HEK293T (cell line): ENCODE measurements at regions not wholly inside any gene's neighbourhood (a gene's known extent, or its start where the extent isn't known, plus 50 kb on each side); places are given as distances from the start of the nearest gene placed in this dataset.

Source experiments
- ARNT ChIP-seq: fragments of 450-650 bp; IDR thresholded peaks from 2 replicates; pipeline ENCODE4 v1.6.1; 2017; ENCODE audit warnings: mild to moderate bottlenecking
- BHLHE40 ChIP-seq: fragments of 450-650 bp; IDR thresholded peaks from 2 replicates; pipeline ENCODE4 v1.6.1; 2016; ENCODE audit warnings: mild to moderate bottlenecking, moderate library complexity, borderline replicate concordance
- CTBP1 ChIP-seq: fragments of 450-650 bp; IDR thresholded peaks from 2 replicates; pipeline ENCODE4 v1.6.1; 2016; ENCODE audit warnings: borderline replicate concordance
- ELF4 ChIP-seq: fragments of 450-650 bp; IDR thresholded peaks from 2 replicates; pipeline ENCODE4 v1.6.1; 2017; ENCODE audit warnings: antibody characterized with exemption
- FOXK2 ChIP-seq: fragments of 450-650 bp; IDR thresholded peaks from 2 replicates; pipeline ENCODE4 v1.6.1; 2016; ENCODE audit warnings: mild to moderate bottlenecking
- FOXM1 ChIP-seq: fragments of 450-650 bp; IDR thresholded peaks from 2 replicates; pipeline ENCODE4 v1.6.1; 2017; ENCODE audit warnings: mild to moderate bottlenecking, borderline replicate concordance
- HDGF ChIP-seq: fragments of 450-650 bp; IDR thresholded peaks from 2 replicates; pipeline ENCODE4 v1.6.1; 2017; ENCODE audit warnings: antibody characterized with exemption, borderline replicate concordance
- LEF1 ChIP-seq: fragments of 450-650 bp; IDR thresholded peaks from 2 replicates; pipeline ENCODE4 v1.6.1; 2017; ENCODE audit warnings: mild to moderate bottlenecking, borderline replicate concordance
- NFRKB ChIP-seq: fragments of 450-650 bp; IDR thresholded peaks from 2 replicates; pipeline ENCODE4 v1.6.1; 2016; ENCODE audit warnings: mild to moderate bottlenecking, moderate library complexity
- PKNOX1 ChIP-seq: fragments of 450-650 bp; IDR thresholded peaks from 2 replicates; pipeline ENCODE4 v1.6.1; 2016
- SP1 ChIP-seq: fragments of 450-650 bp; IDR thresholded peaks from 2 replicates; pipeline ENCODE4 v1.6.1; 2017
- SUZ12 ChIP-seq: fragments of 450-650 bp; IDR thresholded peaks from 2 replicates; pipeline ENCODE4 v1.6.1; 2016; ENCODE audit warnings: mild to moderate bottlenecking
- TARDBP ChIP-seq: fragments of 450-650 bp; IDR thresholded peaks from 2 replicates; pipeline ENCODE4 v1.6.1; 2016
- ZNF384 ChIP-seq: fragments of 450-650 bp; IDR thresholded peaks from 2 replicates; pipeline ENCODE4 v1.6.1; 2016

DNA sequence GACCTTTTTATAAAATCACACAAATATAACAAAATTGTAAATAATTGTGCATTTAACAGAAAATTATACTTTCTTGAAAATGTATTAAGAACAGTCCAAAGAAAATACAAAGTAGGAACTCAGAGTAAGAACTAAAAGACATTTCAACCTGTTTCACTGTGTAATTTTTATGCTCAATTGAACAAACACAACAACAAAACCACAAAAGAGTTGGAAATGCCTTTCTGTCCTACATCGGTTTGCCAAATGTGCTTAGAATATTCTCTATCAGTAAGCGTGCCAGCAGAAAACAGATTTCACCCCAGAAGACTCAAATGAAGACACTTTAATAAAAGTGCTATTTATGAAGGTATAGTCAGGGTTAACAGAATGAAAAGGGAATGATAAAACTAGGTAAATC lies 592.1 kb downstream of the PRELID2 start:
- TF ChIP-seq FOXK2 = no peak
- no peak for TF ChIP-seq TARDBP
- no peak for TF ChIP-seq ZNF384
- TF ChIP-seq FOXM1 = no peak
- TF ChIP-seq LEF1 = no peak
- TF ChIP-seq HDGF = no peak
- no peak for TF ChIP-seq PKNOX1
- TF ChIP-seq SP1 = no peak
- no peak for TF ChIP-seq BHLHE40
- no peak for TF ChIP-seq ARNT
- TF ChIP-seq NFRKB = no peak
- no peak for TF ChIP-seq SUZ12
- no peak for TF ChIP-seq ELF4
- no peak for TF ChIP-seq CTBP1
